Ectodermal cell (in vitro differentiated cells): ENCODE measurements at regions not wholly inside any gene's neighbourhood (a gene's known extent, or its start where the extent isn't known, plus 50 kb on each side); places are given as distances from the start of the nearest gene placed in this dataset.

Experiments
- H3K27ac ChIP-seq: 2 replicates; pipeline ENCODE4 v1.7.0; 2013; ENCODE audit warnings: mild to moderate bottlenecking, low read depth, low read length; ENCODE audit not compliant: insufficient read depth, poor library complexity, severe bottlenecking
- H3K27me3 ChIP-seq: 2 replicates; pipeline ENCODE4 v1.7.0; 2013; ENCODE audit warnings: mild to moderate bottlenecking, low read length; ENCODE audit not compliant: insufficient read depth, control insufficient read depth, poor library complexity, severe bottlenecking
- H3K36me3 ChIP-seq: one replicate; pipeline ENCODE4 v1.7.0; 2013; ENCODE audit warnings: low read length; ENCODE audit not compliant: control insufficient read depth, insufficient read depth
- H3K4me1 ChIP-seq: one replicate; pipeline ENCODE4 v1.7.0; 2013; ENCODE audit warnings: low read length; ENCODE audit not compliant: control insufficient read depth, insufficient read depth
- H3K4me3 ChIP-seq: 2 replicates; pipeline ENCODE4 v1.7.0; 2013; ENCODE audit warnings: low read depth, low read length, control low read depth; ENCODE audit not compliant: insufficient read depth
- H3K9me3 ChIP-seq: 2 replicates; pipeline ENCODE4 v1.7.0; 2013; ENCODE audit warnings: mild to moderate bottlenecking, low read length, moderate library complexity; ENCODE audit not compliant: control insufficient read depth
- WGBS, 2 experiments: methylation state at CpG; one replicate each; pipeline ENCODE4 v1.1.7; 2013; ENCODE audit warnings: missing lambda C conversion rate in 2 of 2; 5-methylcytosine and 5-hydroxymethylcytosine counted together

GRCh38 chr2:23299476-23300195 lies 85.3 kb upstream of the KLHL29 start:
- Histone ChIP-seq H3K27me3 (no peaks in the 10 kb centered on the region), H3K4me1 (no peaks in the 10 kb centered on the region), H3K36me3 (no peaks in the 10 kb centered on the region), H3K4me3 (no peak overlapping the region), H3K9me3 (no peaks in the 10 kb centered on the region), H3K27ac (no peak overlapping the region)
- 82 to 84% methylated on average over 8 of the region's 8 CpGs for WGBS, 2 experiments

DNA sequence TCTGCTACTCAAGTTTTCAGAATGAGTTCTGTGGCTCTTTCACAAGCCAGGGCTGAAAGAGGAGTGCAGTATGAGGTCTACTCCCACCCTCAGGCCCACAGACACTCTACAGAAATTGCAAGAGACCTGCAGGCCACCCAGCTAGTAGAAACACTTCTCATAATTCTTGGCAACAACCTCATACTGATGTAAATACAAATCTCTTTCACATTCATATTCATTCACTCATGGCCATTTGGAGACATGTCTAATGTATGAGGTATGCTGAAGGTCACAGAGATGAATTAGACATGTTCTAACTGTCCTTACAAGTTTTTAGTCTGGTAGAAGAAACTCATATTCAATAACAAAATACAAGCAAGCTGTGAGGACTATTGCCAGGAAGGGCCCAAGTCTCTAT lies 83.8 kb upstream of the KLHL29 start:
- no peaks in the 10 kb centered on the region for H3K27me3 ChIP-seq
- H3K36me3 ChIP-seq, result no peaks in the 10 kb centered on the region
- peaks cover 4% of the 10 kb centered on the region for H3K4me1 ChIP-seq
- H3K4me3 ChIP-seq, result no peak overlapping the region
- H3K27ac ChIP-seq, result no peak overlapping the region
- no peaks in the 10 kb centered on the region for H3K9me3 ChIP-seq

- Histone ChIP-seq H3K9me3 (no peaks in the 10 kb centered on the region), H3K27ac (no peak overlapping the region), H3K27me3 (no peaks in the 10 kb centered on the region), H3K4me1 (peaks cover 4% of the 10 kb centered on the region), H3K36me3 (no peaks in the 10 kb centered on the region), H3K4me3 (no peak overlapping the region)
Measured at GRCh38 chr2:23302591-23302990, 82.4 kb upstream of the KLHL29 start.

GRCh38 chr2:23306401-23306800 lies 78.6 kb upstream of the KLHL29 start:
- no peaks in the 10 kb centered on the region for H3K36me3 ChIP-seq
- H3K27ac ChIP-seq, result no peak overlapping the region
- H3K4me1 ChIP-seq, result peaks cover 4% of the 10 kb centered on the region
- no peaks in the 10 kb centered on the region for H3K9me3 ChIP-seq
- H3K27me3 ChIP-seq, result no peaks in the 10 kb centered on the region
- H3K4me3 ChIP-seq, result no peak overlapping the region
- 93% methylated on average over 9 of the region's 9 CpGs for WGBS, 2 experiments

DNA sequence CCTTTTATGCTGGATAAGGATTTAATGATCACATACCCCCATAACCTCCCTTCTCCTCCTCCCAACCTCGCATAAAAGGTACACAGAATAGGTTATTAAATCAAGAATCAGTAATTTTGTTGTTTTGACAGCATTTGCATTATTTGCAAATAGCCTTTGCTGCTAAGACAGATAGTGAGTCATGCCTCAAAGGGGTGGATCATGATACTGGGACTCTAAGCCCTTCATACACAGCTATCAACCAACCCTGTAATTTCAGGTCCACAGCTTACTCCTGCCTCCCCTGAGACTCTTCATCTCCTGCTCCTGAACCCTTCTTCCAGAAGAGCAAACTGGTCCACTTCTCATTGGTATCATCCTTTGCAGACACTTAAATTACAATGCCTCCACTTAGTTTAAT lies 73.8 kb upstream of the KLHL29 start:
- Histone ChIP-seq H3K9me3 (no peaks in the 10 kb centered on the region), H3K36me3 (no peaks in the 10 kb centered on the region), H3K27ac (no peak overlapping the region), H3K4me1 (no peaks in the 10 kb centered on the region), H3K4me3 (no peak overlapping the region), H3K27me3 (no peaks in the 10 kb centered on the region)
- 83% methylated on average over 1 of the region's 1 CpG; no CpG with 5 or more reads in 1 of the 2 experiments for WGBS, 2 experiments

GRCh38 chr2:23312996-23313606 lies 71.9 kb upstream of the KLHL29 start:
- WGBS, 2 experiments, result 50 to 51% methylated on average over 10 of the region's 10 CpGs
- Histone ChIP-seq H3K4me1 (no peaks in the 10 kb centered on the region), H3K36me3 (no peaks in the 10 kb centered on the region), H3K9me3 (no peaks in the 10 kb centered on the region), H3K4me3 (no peak overlapping the region), H3K27me3 (no peaks in the 10 kb centered on the region), H3K27ac (no peak overlapping the region)

DNA sequence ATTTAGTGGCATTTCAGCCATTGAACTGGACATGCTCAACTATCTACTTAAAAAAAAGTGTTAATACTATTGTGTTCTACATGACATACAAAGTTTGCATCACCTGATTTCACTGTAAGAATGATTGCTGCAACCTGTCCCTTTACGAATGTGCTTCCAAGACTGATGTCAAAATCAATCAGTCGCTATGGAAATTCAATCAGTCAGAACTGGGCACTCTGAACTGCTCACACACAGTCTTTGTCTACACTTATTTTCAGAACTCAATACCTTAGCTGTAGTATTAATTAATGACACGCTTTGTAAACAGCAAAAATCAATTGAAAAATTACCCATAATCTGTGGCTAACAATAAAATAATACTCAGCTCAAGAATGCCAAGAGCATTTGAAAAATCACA lies 70.3 kb upstream of the KLHL29 start:
- 94 to 98% methylated on average over 3 of the region's 3 CpGs for WGBS, 2 experiments
- Histone ChIP-seq H3K9me3 (no peaks in the 10 kb centered on the region), H3K4me3 (no peak overlapping the region), H3K27me3 (no peaks in the 10 kb centered on the region), H3K27ac (no peak overlapping the region), H3K4me1 (no peaks in the 10 kb centered on the region), H3K36me3 (no peaks in the 10 kb centered on the region)

DNA sequence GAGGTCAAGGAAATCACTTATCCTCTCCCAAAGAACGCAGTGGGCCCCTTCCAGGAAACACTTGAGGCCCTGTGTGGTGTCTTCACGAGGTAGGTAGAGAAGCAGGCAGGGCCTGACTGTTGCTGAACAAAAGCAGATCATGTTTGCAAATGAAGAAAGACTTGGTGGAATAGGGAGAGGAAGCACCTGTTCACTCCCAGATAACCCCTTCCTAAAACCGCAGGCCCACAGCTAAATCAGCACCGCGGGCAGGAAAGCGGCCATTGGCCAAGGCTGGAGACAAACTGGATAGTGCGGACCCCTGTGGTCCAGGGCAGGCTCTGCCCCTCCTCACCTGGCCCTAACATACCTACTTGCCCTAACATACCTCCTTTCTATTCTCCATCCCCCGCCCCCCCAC lies 64.9 kb upstream of the KLHL29 start:
- no peak overlapping the region for H3K27ac ChIP-seq
- no peaks in the 10 kb centered on the region for H3K27me3 ChIP-seq
- no peaks in the 10 kb centered on the region for H3K36me3 ChIP-seq
- H3K4me3 ChIP-seq, result no peak overlapping the region
- H3K4me1 ChIP-seq, result no peaks in the 10 kb centered on the region
- no peaks in the 10 kb centered on the region for H3K9me3 ChIP-seq
- 83 to 89% methylated on average over 8 of the region's 8 CpGs for WGBS, 2 experiments

DNA sequence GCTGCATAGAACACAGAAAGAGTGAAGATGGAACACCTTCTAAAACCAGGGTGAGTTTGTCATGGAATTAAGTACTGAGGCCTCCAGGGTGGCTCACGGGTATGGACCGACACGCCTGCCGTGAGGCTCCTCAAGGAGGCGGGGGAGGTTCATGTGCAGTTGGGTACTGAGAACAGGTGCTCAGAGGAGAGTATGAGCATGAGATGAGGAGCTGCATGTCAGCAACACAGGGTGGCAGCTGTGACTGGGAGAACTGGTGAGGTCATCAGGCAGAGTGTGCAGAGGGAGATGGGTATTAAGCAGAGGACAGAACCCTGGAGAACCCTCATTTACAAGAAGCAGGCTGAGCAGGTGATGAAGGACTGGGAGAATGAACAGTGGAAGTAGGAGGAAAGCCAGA lies 63.2 kb upstream of the KLHL29 start:
- no peaks in the 10 kb centered on the region for H3K9me3 ChIP-seq
- no peaks in the 10 kb centered on the region for H3K27me3 ChIP-seq
- H3K36me3 ChIP-seq, result no peaks in the 10 kb centered on the region
- H3K4me1 ChIP-seq, result no peaks in the 10 kb centered on the region
- no peak overlapping the region for H3K27ac ChIP-seq
- 98 to 99% methylated on average over 5 of the region's 5 CpGs for WGBS, 2 experiments
- no peak overlapping the region for H3K4me3 ChIP-seq

DNA sequence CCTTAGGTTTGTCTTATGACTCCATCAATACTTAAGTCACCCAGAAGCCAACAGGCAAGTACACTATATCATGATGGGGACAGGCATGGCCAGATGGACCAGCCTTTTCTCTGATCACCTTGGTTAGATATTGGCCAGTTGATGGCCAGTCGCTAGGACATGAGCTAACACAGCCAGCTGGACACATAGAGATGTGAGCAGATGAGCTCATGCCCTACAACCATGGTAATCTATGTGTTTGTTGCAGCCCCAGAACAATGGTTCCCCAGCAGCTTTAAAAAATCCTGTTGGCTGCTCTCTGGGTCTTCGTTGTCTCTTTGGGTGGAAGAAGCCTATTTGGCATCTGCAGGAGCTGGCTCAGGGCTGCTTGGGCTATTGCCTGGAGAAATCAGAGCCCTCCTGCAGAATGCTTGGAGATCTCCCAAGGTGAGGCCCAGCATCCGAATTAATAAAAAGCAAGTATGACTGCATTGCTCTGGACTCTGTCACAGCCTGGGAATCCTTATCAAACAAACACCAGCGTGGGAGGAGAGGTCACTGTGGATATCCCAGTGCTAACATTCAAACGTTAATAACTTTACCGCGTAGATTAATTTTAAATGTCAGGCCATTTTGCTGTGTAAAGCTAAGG lies 62.3 kb upstream of the KLHL29 start:
- Histone ChIP-seq H3K4me3 (no peak overlapping the region), H3K4me1 (no peaks in the 10 kb centered on the region), H3K27ac (no peak overlapping the region), H3K36me3 (no peaks in the 10 kb centered on the region), H3K9me3 (no peaks in the 10 kb centered on the region), H3K27me3 (no peaks in the 10 kb centered on the region)
- WGBS, 2 experiments, result 94 to 98% methylated on average over 7 of the region's 7 CpGs
